WERI-Rb-1 (cell line): ENCODE measurements at regions not wholly inside any gene's neighbourhood (a gene's known extent, or its start where the extent isn't known, plus 50 kb on each side); places are given as distances from the start of the nearest gene placed in this dataset.

ENCODE experiments used
- DNase-seq: peaks from one replicate; pipeline ENCODE4 v3.0.0-alpha.2; 2020
- H3K27ac ChIP-seq: fragments of 250-450 bp; sonication (Bioruptor Pico); 2 replicates; pipeline ENCODE4 v1.5.1; 2020; ENCODE audit warnings: mild to moderate bottlenecking, moderate library complexity
- H3K27me3 ChIP-seq: fragments of 250-450 bp; sonication (Bioruptor Pico); 2 replicates; pipeline ENCODE4 v1.5.1; 2021; ENCODE audit warnings: mild to moderate bottlenecking, low read depth, moderate library complexity; ENCODE audit not compliant: insufficient read depth, severe bottlenecking
- H3K36me3 ChIP-seq: fragments of 250-450 bp; sonication (Bioruptor Pico); 2 replicates; pipeline ENCODE4 v1.5.1; 2020; ENCODE audit warnings: mild to moderate bottlenecking, moderate library complexity
- H3K4me3 ChIP-seq: 2 replicates; pipeline ENCODE4 v1.5.1; 2011; ENCODE audit warnings: low read depth, mild to moderate bottlenecking, control low read depth, low read length
- H3K9me3 ChIP-seq: fragments of 250-450 bp; sonication (Bioruptor Pico); 2 replicates; pipeline ENCODE4 v1.5.1; 2021; ENCODE audit warnings: mild to moderate bottlenecking, moderate library complexity; ENCODE audit not compliant: severe bottlenecking
- TF ChIP-seq, protein P1 (sequence below): IDR thresholded peaks from 2 replicates; pipeline ENCODE4 v1.5.1; 2011; ENCODE audit warnings: low read depth, mild to moderate bottlenecking, control low read depth, inconsistent platforms, low read length

DNA sequence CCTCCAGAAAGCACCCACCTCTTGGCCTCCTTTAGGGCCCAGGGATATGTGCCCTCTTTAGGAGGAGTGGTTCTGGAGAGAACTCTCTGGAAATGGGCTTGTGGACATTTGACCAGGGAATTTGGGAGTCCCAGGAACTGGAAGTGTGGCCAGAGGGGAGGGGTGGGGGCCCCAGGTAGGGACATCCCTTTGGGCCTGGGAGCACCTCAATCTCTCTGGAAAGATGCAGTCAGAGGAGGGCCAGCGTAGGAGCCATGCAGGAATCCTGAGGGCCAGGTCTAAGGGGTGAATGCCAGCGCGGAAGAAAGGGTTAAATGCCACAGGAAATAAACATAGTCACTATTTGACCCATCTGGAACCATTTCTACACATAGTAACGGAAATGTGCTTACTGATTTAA, 50.3 kb upstream of the ITGA11 start:
- H3K36me3 ChIP-seq = no peaks in the 10 kb centered on the region
- no peaks in the 10 kb centered on the region for H3K9me3 ChIP-seq
- H3K4me3 ChIP-seq = no peak overlapping the region
- H3K27ac ChIP-seq = no peak overlapping the region
- DNase-seq = no peak
- TF ChIP-seq, protein P1, sequence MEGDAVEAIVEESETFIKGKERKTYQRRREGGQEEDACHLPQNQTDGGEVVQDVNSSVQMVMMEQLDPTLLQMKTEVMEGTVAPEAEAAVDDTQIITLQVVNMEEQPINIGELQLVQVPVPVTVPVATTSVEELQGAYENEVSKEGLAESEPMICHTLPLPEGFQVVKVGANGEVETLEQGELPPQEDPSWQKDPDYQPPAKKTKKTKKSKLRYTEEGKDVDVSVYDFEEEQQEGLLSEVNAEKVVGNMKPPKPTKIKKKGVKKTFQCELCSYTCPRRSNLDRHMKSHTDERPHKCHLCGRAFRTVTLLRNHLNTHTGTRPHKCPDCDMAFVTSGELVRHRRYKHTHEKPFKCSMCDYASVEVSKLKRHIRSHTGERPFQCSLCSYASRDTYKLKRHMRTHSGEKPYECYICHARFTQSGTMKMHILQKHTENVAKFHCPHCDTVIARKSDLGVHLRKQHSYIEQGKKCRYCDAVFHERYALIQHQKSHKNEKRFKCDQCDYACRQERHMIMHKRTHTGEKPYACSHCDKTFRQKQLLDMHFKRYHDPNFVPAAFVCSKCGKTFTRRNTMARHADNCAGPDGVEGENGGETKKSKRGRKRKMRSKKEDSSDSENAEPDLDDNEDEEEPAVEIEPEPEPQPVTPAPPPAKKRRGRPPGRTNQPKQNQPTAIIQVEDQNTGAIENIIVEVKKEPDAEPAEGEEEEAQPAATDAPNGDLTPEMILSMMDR = no peak
- no peaks in the 10 kb centered on the region for H3K27me3 ChIP-seq

DNA sequence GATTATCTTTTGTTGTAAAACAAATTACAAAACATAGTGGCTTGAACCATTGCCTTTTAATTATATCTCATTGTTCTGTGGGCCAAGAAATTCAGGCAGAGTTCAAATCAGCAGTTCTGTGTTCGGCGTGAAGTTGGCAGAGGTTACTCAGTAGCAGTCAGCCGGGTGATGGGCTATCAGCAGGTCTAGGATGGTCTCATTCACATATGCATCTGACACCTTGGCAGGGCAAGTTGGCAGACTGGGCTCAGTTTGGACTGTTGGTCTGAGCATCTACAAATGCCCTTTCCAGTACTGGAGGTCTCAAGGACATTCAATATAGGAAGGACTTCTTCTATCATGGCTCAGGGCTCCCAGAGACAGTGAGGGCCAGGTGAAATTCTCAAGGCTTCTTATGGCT, 51.2 kb upstream of the ITGA11 start:
- no peaks in the 10 kb centered on the region for H3K9me3 ChIP-seq
- no peaks in the 10 kb centered on the region for H3K36me3 ChIP-seq
- H3K4me3 ChIP-seq = no peak overlapping the region
- H3K27me3 ChIP-seq = no peaks in the 10 kb centered on the region
- H3K27ac ChIP-seq = no peak overlapping the region
- TF ChIP-seq, protein P1 = no peak
- no peak for DNase-seq

GRCh38 chr15:68484220-68484619, 52.3 kb upstream of the ITGA11 start:
- H3K36me3 ChIP-seq = no peaks in the 10 kb centered on the region
- H3K27me3 ChIP-seq = no peaks in the 10 kb centered on the region
- H3K27ac ChIP-seq = no peak overlapping the region
- DNase-seq = no peak
- H3K9me3 ChIP-seq = no peaks in the 10 kb centered on the region
- TF ChIP-seq, protein P1 = no peak
- H3K4me3 ChIP-seq = no peak overlapping the region

DNA sequence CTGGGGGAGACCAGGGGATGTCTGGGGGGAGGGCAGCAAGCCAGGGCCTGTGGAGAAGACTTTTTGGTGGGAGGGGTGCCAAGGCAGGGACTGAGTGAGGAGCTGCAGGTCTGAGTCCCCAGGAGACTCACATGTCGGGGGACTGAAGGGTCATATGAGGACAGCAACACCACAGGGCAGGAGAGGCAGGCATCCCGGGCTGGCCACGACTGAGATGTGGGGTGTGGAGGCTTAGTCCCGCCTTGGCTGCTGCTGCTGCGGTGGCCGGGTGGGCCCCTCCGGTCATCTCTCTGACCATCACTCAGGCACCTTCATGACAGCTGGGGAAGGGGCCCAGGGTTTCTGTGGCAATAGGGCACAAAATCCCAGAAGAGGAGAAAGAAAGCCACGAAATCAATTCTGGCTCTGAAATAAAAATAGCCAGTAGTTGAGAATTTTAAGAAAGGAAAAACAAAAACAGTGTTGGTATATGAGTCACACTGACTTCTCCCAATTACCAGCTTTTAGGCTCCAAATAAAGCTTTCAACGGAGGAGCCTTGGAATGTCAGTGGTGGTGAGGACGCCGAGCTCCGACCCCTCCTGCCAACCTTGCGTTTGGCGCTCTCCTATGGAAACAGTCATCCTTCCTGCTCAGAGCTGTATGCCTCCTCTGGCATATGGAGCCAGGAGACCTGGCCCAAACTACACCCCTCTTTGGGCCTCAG, 52.9 kb upstream of the ITGA11 start:
- H3K27me3 ChIP-seq = no peaks in the 10 kb centered on the region
- no peak overlapping the region for H3K27ac ChIP-seq
- TF ChIP-seq, protein P1 = no peak
- no peak for DNase-seq
- no peak overlapping the region for H3K4me3 ChIP-seq
- H3K36me3 ChIP-seq = no peaks in the 10 kb centered on the region
- no peaks in the 10 kb centered on the region for H3K9me3 ChIP-seq

DNA sequence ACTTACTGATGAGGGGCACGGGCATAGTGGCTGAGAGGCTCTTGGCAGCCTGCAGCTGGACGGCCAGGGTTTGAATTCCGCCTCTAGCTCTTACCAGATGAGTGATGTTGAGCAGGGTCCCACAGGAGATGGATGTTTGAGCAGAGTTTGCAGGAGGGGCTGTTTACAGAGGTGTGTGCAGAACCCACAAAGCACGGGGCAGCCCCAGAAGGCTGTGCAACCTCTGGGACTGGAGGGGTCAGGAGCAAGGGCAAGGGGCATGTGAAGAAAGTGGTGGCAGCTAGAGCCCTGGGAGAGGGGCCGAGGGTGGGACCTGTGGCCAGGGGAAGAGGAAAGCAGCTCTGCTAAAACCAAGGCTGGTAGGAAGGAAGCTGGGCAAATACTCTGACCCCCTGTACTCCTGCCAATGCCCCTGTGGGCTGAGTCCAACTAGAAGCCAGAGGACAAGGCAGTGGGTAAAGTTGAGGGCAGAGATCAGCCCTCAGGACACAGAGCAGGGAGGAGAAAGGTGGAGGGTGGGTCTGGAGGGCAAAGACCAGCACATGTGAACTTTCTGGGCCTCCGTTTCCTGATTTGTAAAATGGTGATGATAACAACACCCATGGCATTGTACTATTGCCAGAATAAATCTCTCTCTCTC, 53.9 kb upstream of the ITGA11 start:
- DNase-seq = no peak
- TF ChIP-seq, protein P1 = no peak
- Histone ChIP-seq H3K27me3 (no peaks in the 10 kb centered on the region), H3K9me3 (no peaks in the 10 kb centered on the region), H3K27ac (no peak overlapping the region), H3K36me3 (no peaks in the 10 kb centered on the region), H3K4me3 (no peak overlapping the region)
